ENCODE measurements at regions not wholly inside any gene's neighbourhood (a gene's known extent, or its start where the extent isn't known, plus 50 kb on each side); places are given as distances from the start of the nearest gene placed in this dataset.

GRCh38 chr6:74765486-74765885 is 440.4 kb downstream of the COL12A1 start:
- DNase-seq (no peak), ATAC-seq (ENCODE audit: insufficient read depth, low read depth) (no peak)
- H3K4me1 ChIP-seq (ENCODE audit: insufficient read depth, low read length) = no peaks in the 10 kb centered on the region
- no peaks in the 10 kb centered on the region for H3K27me3 ChIP-seq (ENCODE audit: insufficient read depth, low read length, poor library complexity)
- no peak overlapping the region for H2AFZ ChIP-seq (ENCODE audit: low read depth, low read length)
- H3K36me3 ChIP-seq (ENCODE audit: insufficient read depth, low read length) = no peaks in the 10 kb centered on the region
- no peaks in the 10 kb centered on the region for H4K20me1 ChIP-seq (ENCODE audit: insufficient read depth, low read length)
- no peak overlapping the region for H3K27ac ChIP-seq (ENCODE audit: low read length)
- H3K9ac ChIP-seq (ENCODE audit: low read depth, low read length) = no peak overlapping the region
- TF ChIP-seq EZH2 (IDR thresholded peaks at IDR 0.05; ENCODE audit: borderline replicate concordance, low read depth, low read length, severe bottlenecking) (no peak), CTCF (IDR thresholded peaks at IDR 0.05; ENCODE audit: borderline replicate concordance, extremely low read depth, low read length, poor library complexity, severe bottlenecking) (no peak)
- no peaks in the 10 kb centered on the region for H3K79me2 ChIP-seq (ENCODE audit: insufficient read depth, low read length)
- no peak overlapping the region for H3K4me3 ChIP-seq (ENCODE audit: low read depth in 1 of 2, low read length in 2 of 2)
- H3K4me2 ChIP-seq (ENCODE audit: insufficient read depth, low read length) = no peak overlapping the region
- no peaks in the 10 kb centered on the region for H3K9me3 ChIP-seq (ENCODE audit: insufficient read depth, low read length, severe bottlenecking)

GRCh38 chr6:74764486-74764885 is 441.4 kb downstream of the COL12A1 start:
- no peak overlapping the region for H2AFZ ChIP-seq (ENCODE audit: low read depth, low read length)
- H3K27ac ChIP-seq (ENCODE audit: low read length) = no peak overlapping the region
- TF ChIP-seq CTCF (IDR thresholded peaks at IDR 0.05; ENCODE audit: borderline replicate concordance, extremely low read depth, low read length, poor library complexity, severe bottlenecking) (no peak), EZH2 (IDR thresholded peaks at IDR 0.05; ENCODE audit: borderline replicate concordance, low read depth, low read length, severe bottlenecking) (no peak)
- no peak for DNase-seq
- no peaks in the 10 kb centered on the region for H3K9me3 ChIP-seq (ENCODE audit: insufficient read depth, low read length, severe bottlenecking)
- H3K4me1 ChIP-seq (ENCODE audit: insufficient read depth, low read length) = no peaks in the 10 kb centered on the region
- no peaks in the 10 kb centered on the region for H3K36me3 ChIP-seq (ENCODE audit: insufficient read depth, low read length)
- ATAC-seq (ENCODE audit: insufficient read depth, low read depth) = no peak
- H3K79me2 ChIP-seq (ENCODE audit: insufficient read depth, low read length) = no peaks in the 10 kb centered on the region
- H3K4me3 ChIP-seq (ENCODE audit: low read depth in 1 of 2, low read length in 2 of 2) = no peak overlapping the region
- no peak overlapping the region for H3K4me2 ChIP-seq (ENCODE audit: insufficient read depth, low read length)
- H3K9ac ChIP-seq (ENCODE audit: low read depth, low read length) = no peak overlapping the region
- H4K20me1 ChIP-seq (ENCODE audit: insufficient read depth, low read length) = no peaks in the 10 kb centered on the region
- no peaks in the 10 kb centered on the region for H3K27me3 ChIP-seq (ENCODE audit: insufficient read depth, low read length, poor library complexity)

GRCh38 chr6:74762841-74763240 is 443.0 kb downstream of the COL12A1 start:
- Histone ChIP-seq H3K4me3 (ENCODE audit: low read depth in 1 of 2, low read length in 2 of 2) (no peak overlapping the region), H3K36me3 (ENCODE audit: insufficient read depth, low read length) (no peaks in the 10 kb centered on the region), H4K20me1 (ENCODE audit: insufficient read depth, low read length) (no peaks in the 10 kb centered on the region), H2AFZ (ENCODE audit: low read depth, low read length) (no peak overlapping the region), H3K4me2 (ENCODE audit: insufficient read depth, low read length) (no peak overlapping the region), H3K27me3 (ENCODE audit: insufficient read depth, low read length, poor library complexity) (no peaks in the 10 kb centered on the region), H3K9me3 (ENCODE audit: insufficient read depth, low read length, severe bottlenecking) (no peaks in the 10 kb centered on the region), H3K27ac (ENCODE audit: low read length) (no peak overlapping the region), H3K4me1 (ENCODE audit: insufficient read depth, low read length) (no peaks in the 10 kb centered on the region), H3K79me2 (ENCODE audit: insufficient read depth, low read length) (no peaks in the 10 kb centered on the region), H3K9ac (ENCODE audit: low read depth, low read length) (no peak overlapping the region)
- TF ChIP-seq CTCF (IDR thresholded peaks at IDR 0.05; ENCODE audit: borderline replicate concordance, extremely low read depth, low read length, poor library complexity, severe bottlenecking) (no peak), EZH2 (IDR thresholded peaks at IDR 0.05; ENCODE audit: borderline replicate concordance, low read depth, low read length, severe bottlenecking) (no peak)
- ATAC-seq (ENCODE audit: insufficient read depth, low read depth) (no peak), DNase-seq (no peak)

GRCh38 chr6:74757813-74758212 is 448.0 kb downstream of the COL12A1 start:
- Histone ChIP-seq H3K4me1 (ENCODE audit: insufficient read depth, low read length) (no peaks in the 10 kb centered on the region), H3K9ac (ENCODE audit: low read depth, low read length) (no peak overlapping the region), H2AFZ (ENCODE audit: low read depth, low read length) (no peak overlapping the region), H3K9me3 (ENCODE audit: insufficient read depth, low read length, severe bottlenecking) (no peaks in the 10 kb centered on the region), H3K27ac (ENCODE audit: low read length) (no peak overlapping the region), H3K4me2 (ENCODE audit: insufficient read depth, low read length) (no peak overlapping the region), H3K27me3 (ENCODE audit: insufficient read depth, low read length, poor library complexity) (no peaks in the 10 kb centered on the region), H3K79me2 (ENCODE audit: insufficient read depth, low read length) (no peaks in the 10 kb centered on the region), H3K36me3 (ENCODE audit: insufficient read depth, low read length) (no peaks in the 10 kb centered on the region), H3K4me3 (ENCODE audit: low read depth in 1 of 2, low read length in 2 of 2) (no peak overlapping the region), H4K20me1 (ENCODE audit: insufficient read depth, low read length) (no peaks in the 10 kb centered on the region)
- TF ChIP-seq EZH2 (IDR thresholded peaks at IDR 0.05; ENCODE audit: borderline replicate concordance, low read depth, low read length, severe bottlenecking) (no peak), CTCF (IDR thresholded peaks at IDR 0.05; ENCODE audit: borderline replicate concordance, extremely low read depth, low read length, poor library complexity, severe bottlenecking) (no peak)
- ATAC-seq (ENCODE audit: insufficient read depth, low read depth) (no peak), DNase-seq (no peak)
